ENCODE measurements at regions not wholly inside any gene's neighbourhood (a gene's known extent, or its start where the extent isn't known, plus 50 kb on each side); places are given as distances from the start of the nearest gene placed in this dataset.

- H3K27ac ChIP-seq: no peak overlapping the region
- no peak for TF ChIP-seq CTCF (IDR thresholded peaks at IDR 0.05)
- no peak for TF ChIP-seq POLR2A (IDR thresholded peaks at IDR 0.05)
- ATAC-seq: no peak
- H3K4me3 ChIP-seq: no peak overlapping the region
- intact Hi-C loops (cut with DNase I): no loop called here
- no peak for DNase-seq
- H3K27me3 ChIP-seq: peaks cover 0 to 36% (median 0%) of the 10 kb centered on the region in 9 donors
- WGBS, 4 donors: 82 to 84% (median 83%) methylated on average over 18 of the region's 18 CpGs
- H3K36me3 ChIP-seq: no peaks in the 10 kb centered on the region
- peaks cover 0 to 9% (median 0%) of the 10 kb centered on the region in 12 donors for H3K9me3 ChIP-seq
- no peaks in the 10 kb centered on the region for H3K4me1 ChIP-seq
Observed at GRCh38 chr1:4115191-4115900, 215.3 kb upstream of the C1orf174 start.

- Histone ChIP-seq H3K4me1 (no peaks in the 10 kb centered on the region), H3K36me3 (no peaks in the 10 kb centered on the region), H3K4me3 (no peak overlapping the region), H3K27me3 (peaks cover 0 to 29% (median 0%) of the 10 kb centered on the region in 9 donors), H3K27ac (no peak overlapping the region), H3K9me3 (peaks cover 0 to 9% (median 0%) of the 10 kb centered on the region in 12 donors)
- intact Hi-C loops (cut with DNase I): no loop called here
- WGBS, 4 donors: 89 to 94% (median 90%) methylated on average over 9 of the region's 9 CpGs
- DNase-seq (no peak), ATAC-seq (no peak)
- TF ChIP-seq CTCF (IDR thresholded peaks at IDR 0.05) (no peak), POLR2A (IDR thresholded peaks at IDR 0.05) (no peak)
Observed at GRCh38 chr1:4117196-4117595, 217.1 kb upstream of the C1orf174 start.

GRCh38 chr1:4118746-4119515, 218.9 kb upstream of the C1orf174 start:
- TF ChIP-seq POLR2A (IDR thresholded peaks at IDR 0.05) (no peak), CTCF (IDR thresholded peaks at IDR 0.05) (no peak)
- ATAC-seq (no peak), DNase-seq (no peak)
- H3K4me3 ChIP-seq: no peak overlapping the region
- intact Hi-C loops (cut with DNase I): no loop called here
- WGBS, 4 donors: 43 to 53% (median 48%) methylated on average over 11 to 12 of the region's 12 CpGs
- peaks cover 0 to 29% (median 3%) of the 10 kb centered on the region in 9 donors for H3K27me3 ChIP-seq
- H3K4me1 ChIP-seq: no peaks in the 10 kb centered on the region
- no peaks in the 10 kb centered on the region for H3K36me3 ChIP-seq
- no peak overlapping the region for H3K27ac ChIP-seq
- peaks cover 0 to 9% (median 0%) of the 10 kb centered on the region in 12 donors for H3K9me3 ChIP-seq

- Histone ChIP-seq H3K4me1 (no peaks in the 10 kb centered on the region), H3K27me3 (peaks cover 0 to 29% (median 3%) of the 10 kb centered on the region in 9 donors), H3K4me3 (no peak overlapping the region), H3K27ac (no peak overlapping the region), H3K36me3 (no peaks in the 10 kb centered on the region), H3K9me3 (peaks cover 0 to 2% (median 0%) of the 10 kb centered on the region in 12 donors)
- DNase-seq (no peak), ATAC-seq (no peak)
- intact Hi-C loops (cut with DNase I): no loop called here
- WGBS, 4 donors: 55 to 64% (median 61%) methylated on average over 10 to 11 of the region's 11 CpGs
- TF ChIP-seq POLR2A (IDR thresholded peaks at IDR 0.05) (no peak), CTCF (IDR thresholded peaks at IDR 0.05) (no peak)
Observed at GRCh38 chr1:4119516-4120220, 219.6 kb upstream of the C1orf174 start.
